Pancreas (tissue), 10 donors: ENCODE measurements at regions not wholly inside any gene's neighbourhood (a gene's known extent, or its start where the extent isn't known, plus 50 kb on each side); places are given as distances from the start of the nearest gene placed in this dataset.

Source experiments
- ATAC-seq, 4 donors: fragments of 200-7000 bp; cut with Tn5 transposase; one replicate each; pipeline versions ENCODE4 v1.8.0 to v1.9.1; 2020; ENCODE audit warnings: mild to moderate bottlenecking in 4 of 4, moderate library complexity in 4 of 4
- DNase-seq, 6 donors: peaks; one replicate each; pipeline ENCODE4 v3.0.0-alpha.2; 2020
- FAIRE-seq: peaks from 2 replicates; lab custom pipeline; 2012; peaks lifted over from hg19 to GRCh38; lab: Jason Lieb, UNC
- H3K27ac ChIP-seq, 4 donors: fragments of 200-600 bp; sonication (generic); 1 replicate in 3 of 4; 2 replicates in 1 of 4; pipeline versions ENCODE4 v1.5.0 to v1.8.0; 2020
- H3K27me3 ChIP-seq, 4 donors: fragments of 200-600 bp; one replicate each; pipeline ENCODE4 v1.8.0; 2021
- H3K36me3 ChIP-seq, 3 donors: fragments of 200-600 bp; sonication (generic) in 1 of 3; one replicate each; pipeline versions ENCODE4 v1.5.0 to v1.8.0; 2020 to 2021
- H3K4me1 ChIP-seq, 3 donors: fragments of 200-600 bp; one replicate each; pipeline ENCODE4 v1.8.0; 2021
- H3K4me3 ChIP-seq, 4 donors: fragments of 200-600 bp; sonication (generic) in 2 of 4; one replicate each; pipeline versions ENCODE4 v1.5.0 to v1.8.0; 2020 to 2021
- H3K9me3 ChIP-seq, 4 donors: fragments of 200-600 bp; one replicate each; pipeline ENCODE4 v1.8.0; 2021
- WGBS, 2 donors: extraction: QIAGEN DNeasy Blood & Tissue Kit; methylation state at CpG; one replicate each; pipeline ENCODE4 v1.1.7; 2013; 5-methylcytosine and 5-hydroxymethylcytosine counted together
- intact Hi-C, 3 donors: fragments of 100-400 bp; cut with DNase I; formaldehyde crosslinking; loops; one replicate each; pipeline versions ENCODE4 v1.11.1 to v1.14.2; 2022
- TF ChIP-seq, protein P1 (sequence below), 4 donors: fragments of 200-600 bp; sonication (generic) in 3 of 4; IDR thresholded peaks; one replicate each; pipeline versions ENCODE4 v1.5.0 to v1.8.0; 2021; ENCODE audit warnings: antibody characterized with exemption in 4 of 4
- donor health status: healthy with polysubstance abuse.
- donor health status: DM: no; HTN: no; CAD: no; lungs with moderate emphysema.
- donor health status: DM: no; HTN: no; CAD: no.
- donor health status: control.
- donor health status: control.
- donor health status: Bipolar disorder and iron deficiency.
- donor health status: DM: yes; HTN: yes; CAD: no.
- donor health status: DM: no; HTN: no; CAD: no.
- donor health status: DM: no; HTN: no; CAD: no.
- donor health status: DM: yes; HTN: yes; CAD: no.

GRCh38 chr17:71052971-71053370 lies 883.6 kb downstream of the KCNJ2 start:
- Histone ChIP-seq H3K4me1 (no peaks in the 10 kb centered on the region), H3K27me3 (peaks cover 0 to 4% (median 0%) of the 10 kb centered on the region in 4 donors), H3K9me3 (no peaks in the 10 kb centered on the region), H3K27ac (no peak overlapping the region), H3K4me3 (no peak overlapping the region), H3K36me3 (no peaks in the 10 kb centered on the region)
- TF ChIP-seq, protein P1, sequence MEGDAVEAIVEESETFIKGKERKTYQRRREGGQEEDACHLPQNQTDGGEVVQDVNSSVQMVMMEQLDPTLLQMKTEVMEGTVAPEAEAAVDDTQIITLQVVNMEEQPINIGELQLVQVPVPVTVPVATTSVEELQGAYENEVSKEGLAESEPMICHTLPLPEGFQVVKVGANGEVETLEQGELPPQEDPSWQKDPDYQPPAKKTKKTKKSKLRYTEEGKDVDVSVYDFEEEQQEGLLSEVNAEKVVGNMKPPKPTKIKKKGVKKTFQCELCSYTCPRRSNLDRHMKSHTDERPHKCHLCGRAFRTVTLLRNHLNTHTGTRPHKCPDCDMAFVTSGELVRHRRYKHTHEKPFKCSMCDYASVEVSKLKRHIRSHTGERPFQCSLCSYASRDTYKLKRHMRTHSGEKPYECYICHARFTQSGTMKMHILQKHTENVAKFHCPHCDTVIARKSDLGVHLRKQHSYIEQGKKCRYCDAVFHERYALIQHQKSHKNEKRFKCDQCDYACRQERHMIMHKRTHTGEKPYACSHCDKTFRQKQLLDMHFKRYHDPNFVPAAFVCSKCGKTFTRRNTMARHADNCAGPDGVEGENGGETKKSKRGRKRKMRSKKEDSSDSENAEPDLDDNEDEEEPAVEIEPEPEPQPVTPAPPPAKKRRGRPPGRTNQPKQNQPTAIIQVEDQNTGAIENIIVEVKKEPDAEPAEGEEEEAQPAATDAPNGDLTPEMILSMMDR (IDR thresholded peaks at IDR 0.05), result no peak
- WGBS, 2 donors, result 41 to 53% methylated on average over 1 of the region's 1 CpG
- FAIRE-seq, result no peak
- DNase-seq, result no peak
- no peak for ATAC-seq
- intact Hi-C loops, result no loop called here

- H3K27ac ChIP-seq, result no peak overlapping the region
- DNase-seq (no peak), FAIRE-seq (no peak), ATAC-seq (no peak)
- H3K36me3 ChIP-seq, result no peaks in the 10 kb centered on the region
- H3K9me3 ChIP-seq, result no peaks in the 10 kb centered on the region
- H3K27me3 ChIP-seq, result peaks cover 0 to 4% (median 0%) of the 10 kb centered on the region in 4 donors
- H3K4me3 ChIP-seq, result no peak overlapping the region
- intact Hi-C loops, result no loop called here
- TF ChIP-seq, protein P1 (IDR thresholded peaks at IDR 0.05), result no peak
- no peaks in the 10 kb centered on the region for H3K4me1 ChIP-seq
These were observed 885.8 kb downstream of the KCNJ2 start for GRCh38 chr17:71055128-71055527.

DNA sequence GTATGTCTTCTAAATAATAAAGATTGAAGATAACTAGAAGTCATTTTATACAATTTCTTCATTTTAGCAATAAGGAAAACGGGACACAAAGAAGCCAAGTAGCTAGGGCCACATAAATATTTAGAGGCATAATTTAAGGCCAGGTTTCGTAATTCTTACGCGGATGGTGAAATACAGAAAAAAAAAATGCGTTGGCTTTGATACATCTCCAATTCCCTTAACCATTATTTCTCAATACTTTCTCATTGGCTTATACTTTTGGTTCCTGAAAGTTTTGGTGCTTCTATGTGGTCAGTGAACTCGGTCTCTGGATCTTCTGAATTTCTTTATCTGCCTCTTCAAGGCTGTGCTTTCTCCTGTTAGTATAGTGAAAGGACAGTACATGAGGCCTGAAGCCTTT lies 888.1 kb downstream of the KCNJ2 start:
- ATAC-seq, result no peak
- Histone ChIP-seq H3K27me3 (peaks cover 0 to 4% (median 0%) of the 10 kb centered on the region in 4 donors), H3K9me3 (no peaks in the 10 kb centered on the region), H3K4me3 (no peak overlapping the region), H3K36me3 (no peaks in the 10 kb centered on the region), H3K4me1 (no peaks in the 10 kb centered on the region), H3K27ac (no peak overlapping the region)
- intact Hi-C loops, result no loop called here
- FAIRE-seq, result no peak
- 76 to 89% methylated on average over 6 of the region's 6 CpGs for WGBS, 2 donors
- DNase-seq, result no peak
- TF ChIP-seq, protein P1 (IDR thresholded peaks at IDR 0.05), result no peak

DNA sequence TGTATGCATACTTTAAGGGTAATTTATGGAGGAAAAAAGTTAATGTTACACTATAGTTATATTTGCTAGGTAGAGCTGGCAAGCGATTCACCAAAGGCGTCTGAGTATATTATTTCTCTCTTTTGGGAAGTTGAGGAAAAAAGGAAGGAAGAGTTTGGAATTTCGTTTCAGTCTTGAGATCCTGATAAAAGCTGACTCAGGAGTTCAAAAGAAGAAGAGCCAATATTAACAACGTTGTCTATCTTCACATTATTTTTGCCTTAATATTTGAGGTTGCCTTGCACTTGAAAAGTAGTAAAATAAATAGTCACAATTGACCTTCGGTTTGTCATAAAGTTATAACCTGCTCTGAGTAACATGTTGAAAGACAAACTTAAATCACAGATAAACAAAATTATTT lies 888.6 kb downstream of the KCNJ2 start:
- H3K27me3 ChIP-seq, result peaks cover 0 to 2% (median 0%) of the 10 kb centered on the region in 4 donors
- intact Hi-C loops, result no loop called here
- no peaks in the 10 kb centered on the region for H3K4me1 ChIP-seq
- DNase-seq (no peak), ATAC-seq (no peak), FAIRE-seq (no peak)
- TF ChIP-seq, protein P1 (IDR thresholded peaks at IDR 0.05), result no peak
- H3K36me3 ChIP-seq, result no peaks in the 10 kb centered on the region
- no peak overlapping the region for H3K27ac ChIP-seq
- no peak overlapping the region for H3K4me3 ChIP-seq
- H3K9me3 ChIP-seq, result no peaks in the 10 kb centered on the region
- 67 to 76% methylated on average over 5 of the region's 5 CpGs for WGBS, 2 donors

- ATAC-seq (no peak), DNase-seq (no peak), FAIRE-seq (no peak)
- H3K27ac ChIP-seq, result no peak overlapping the region
- TF ChIP-seq, protein P1 (IDR thresholded peaks at IDR 0.05), result no peak
- no peaks in the 10 kb centered on the region for H3K9me3 ChIP-seq
- H3K4me1 ChIP-seq, result no peaks in the 10 kb centered on the region
- no peaks in the 10 kb centered on the region for H3K36me3 ChIP-seq
- H3K4me3 ChIP-seq, result no peak overlapping the region
- WGBS, 2 donors, result 37 to 63% methylated on average over 2 of the region's 2 CpGs
- intact Hi-C loops, result no loop called here
- no peaks in the 10 kb centered on the region for H3K27me3 ChIP-seq
These were observed 893.8 kb downstream of the KCNJ2 start for GRCh38 chr17:71063127-71063526.
